ENCODE measurements at regions not wholly inside any gene's neighbourhood (a gene's known extent, or its start where the extent isn't known, plus 50 kb on each side); places are given as distances from the start of the nearest gene placed in this dataset.

DNA sequence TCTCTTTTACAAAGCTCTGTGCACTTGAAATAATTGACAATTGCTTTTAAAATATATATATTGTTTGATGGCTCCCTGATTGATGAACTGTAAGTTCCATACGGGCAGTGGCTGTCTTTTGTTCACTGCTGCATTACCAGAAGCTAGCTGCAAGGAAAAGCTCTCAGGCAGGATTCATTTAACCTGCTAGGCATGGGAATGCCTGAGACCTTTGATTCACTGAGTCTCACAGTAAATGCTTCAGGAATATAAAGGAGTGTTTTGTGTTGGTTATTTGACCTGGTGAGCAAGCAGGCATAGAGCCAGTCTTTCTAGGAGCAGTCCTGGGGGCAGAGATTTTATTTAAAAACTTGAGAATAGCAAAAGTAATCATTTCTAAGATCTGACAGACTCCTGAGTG lies 193.2 kb upstream of the ITGA4 start:
- no peak for TF ChIP-seq MAFK (IDR thresholded peaks at IDR 0.05; ENCODE audit: low read depth, low read length)
- no peak for TF ChIP-seq CTCF (conservative IDR thresholded peaks at IDR 0.05; ENCODE audit: low read depth, low read length)
- no peak for TF ChIP-seq POLR2A (IDR thresholded peaks at IDR 0.05; ENCODE audit: low read depth, low read length)
- no peak for TF ChIP-seq MXI1 (IDR thresholded peaks at IDR 0.05; ENCODE audit: borderline replicate concordance, low read depth, low read length)
- no peak for TF ChIP-seq RAD21 (IDR thresholded peaks at IDR 0.05; ENCODE audit: low read length)
- TF ChIP-seq CEBPB (IDR thresholded peaks at IDR 0.05; ENCODE audit: low read depth, low read length): no peak
- TF ChIP-seq RFX5 (IDR thresholded peaks at IDR 0.05; ENCODE audit: low read depth, low read length): no peak
